ENCODE measurements at regions not wholly inside any gene's neighbourhood (a gene's known extent, or its start where the extent isn't known, plus 50 kb on each side); places are given as distances from the start of the nearest gene placed in this dataset.

DNA sequence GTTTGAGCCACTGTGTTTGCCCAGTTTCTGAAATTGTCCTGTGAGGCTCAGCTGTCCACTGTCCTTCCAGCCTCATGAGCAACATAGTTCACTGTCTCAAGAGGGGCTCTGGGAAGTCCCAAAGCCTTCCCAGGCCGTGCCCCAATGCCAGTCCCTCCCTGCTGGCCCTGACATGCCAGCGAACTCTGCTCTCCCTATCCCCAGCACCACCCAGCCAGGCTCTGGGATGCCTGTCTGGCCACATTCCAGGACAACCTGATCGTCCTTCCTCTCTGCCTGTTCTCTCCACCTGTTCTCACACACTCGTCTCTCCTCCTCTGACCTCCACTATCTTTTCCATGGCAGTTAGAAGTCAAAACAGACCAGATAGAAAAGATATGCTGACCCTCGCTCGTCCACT lies 278.0 kb upstream of the ID2 start (continued):
- TF ChIP-seq, protein P1, sequence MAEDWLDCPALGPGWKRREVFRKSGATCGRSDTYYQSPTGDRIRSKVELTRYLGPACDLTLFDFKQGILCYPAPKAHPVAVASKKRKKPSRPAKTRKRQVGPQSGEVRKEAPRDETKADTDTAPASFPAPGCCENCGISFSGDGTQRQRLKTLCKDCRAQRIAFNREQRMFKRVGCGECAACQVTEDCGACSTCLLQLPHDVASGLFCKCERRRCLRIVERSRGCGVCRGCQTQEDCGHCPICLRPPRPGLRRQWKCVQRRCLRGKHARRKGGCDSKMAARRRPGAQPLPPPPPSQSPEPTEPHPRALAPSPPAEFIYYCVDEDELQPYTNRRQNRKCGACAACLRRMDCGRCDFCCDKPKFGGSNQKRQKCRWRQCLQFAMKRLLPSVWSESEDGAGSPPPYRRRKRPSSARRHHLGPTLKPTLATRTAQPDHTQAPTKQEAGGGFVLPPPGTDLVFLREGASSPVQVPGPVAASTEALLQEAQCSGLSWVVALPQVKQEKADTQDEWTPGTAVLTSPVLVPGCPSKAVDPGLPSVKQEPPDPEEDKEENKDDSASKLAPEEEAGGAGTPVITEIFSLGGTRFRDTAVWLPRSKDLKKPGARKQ (CRISPR knock-in tag; IDR thresholded peaks at IDR 0.05): no peak
- no peak for TF ChIP-seq ELF2 (CRISPR knock-in tag; IDR thresholded peaks at IDR 0.05)

DNA sequence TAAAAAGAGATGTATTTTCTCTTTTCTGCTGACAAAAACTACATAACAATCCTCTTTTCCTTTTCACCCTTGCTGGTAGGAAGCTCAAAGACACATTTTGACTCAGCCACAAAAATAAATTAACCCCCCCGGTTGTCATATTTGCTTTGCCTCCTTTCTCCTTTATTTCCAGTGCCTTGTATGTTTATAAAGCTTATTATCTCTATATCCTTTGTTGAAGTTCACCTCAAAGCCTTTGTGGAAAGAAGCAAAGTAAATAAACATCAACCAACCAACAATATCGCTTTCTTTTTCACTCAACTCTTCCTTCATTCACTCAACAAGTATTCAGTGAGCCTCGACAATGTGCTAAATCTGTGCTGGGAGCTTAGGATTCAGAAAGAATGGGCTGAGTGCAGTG lies 276.5 kb upstream of the ID2 start:
- DNase-seq (ENCODE audit: extremely low read depth in 1 of 4, low spot score in 3 of 4): no peak
- H3K9ac ChIP-seq (ENCODE audit: insufficient read depth in 1 of 2, low read depth in 2 of 2, low read length in 2 of 2): no peak overlapping the region
- peaks cover 9 to 22% of the 10 kb centered on the region in 2 experiments; a peak in 4 of 5 replicates for H3K27me3 ChIP-seq (ENCODE audit: control insufficient read depth in 2 of 2, insufficient read depth in 2 of 2, low read length in 2 of 2)
- H3K4me2 ChIP-seq (ENCODE audit: insufficient read depth, low read length): no peak overlapping the region
- ChIA-PET CTCF (ENCODE audit: low intra/inter-chr PET ratio) (no interaction called here), POLR2A (interaction anchor here (0.6 to 2.0 kb wide), 2 partner anchors 8 to 10 kb away, joined by 3 to 7 read pairs; no protein-coding TSS in a partner anchor)
- H4K20me1 ChIP-seq (replicated peaks; ENCODE audit: control insufficient read depth, insufficient read depth, low read length): no peaks in the 10 kb centered on the region; the same call in 1 of the 2 replicates
- H3K4me1 ChIP-seq (replicated peaks in 1 of 2; ENCODE audit: control insufficient read depth in 2 of 2, insufficient read depth in 2 of 2, low read length in 2 of 2): no peaks in the 10 kb centered on the region
- no peak for FAIRE-seq
- no peak overlapping the region for H3K27ac ChIP-seq (ENCODE audit: extremely low read depth, low read depth, low read length)
- no TSS peak for BruUV-seq (replicated peaks)
- no peak overlapping the region for H2AFZ ChIP-seq (ENCODE audit: low read depth, low read length)
- WGBS (ENCODE audit: insufficient coverage, low coverage, missing lambda C conversion rate): 0% methylated on average over 3 of the region's 3 CpGs
- no peaks in the 10 kb centered on the region for H3K9me1 ChIP-seq (ENCODE audit: control insufficient read depth, insufficient read depth, low read length)
- intact Hi-C loops (cut with micrococcal nuclease): no loop called here
- H3K9me3 ChIP-seq (replicated peaks; ENCODE audit: control insufficient read depth, insufficient read depth, low read depth, low read length): no peaks in the 10 kb centered on the region
- in situ Hi-C loops (cut with MboI): no loop called here
- H3K36me3 ChIP-seq (ENCODE audit: control insufficient read depth, insufficient read depth, low read length): no peaks in the 10 kb centered on the region
- no peaks in the 10 kb centered on the region for H3K79me2 ChIP-seq (ENCODE audit: control insufficient read depth, insufficient read depth, low read length)
- no peak overlapping the region for H3K4me3 ChIP-seq
- ATAC-seq: no peak
- no peak for TF ChIP-seq ZNF143 (CRISPR knock-in tag; IDR thresholded peaks at IDR 0.05)
- TF ChIP-seq, protein P2, sequence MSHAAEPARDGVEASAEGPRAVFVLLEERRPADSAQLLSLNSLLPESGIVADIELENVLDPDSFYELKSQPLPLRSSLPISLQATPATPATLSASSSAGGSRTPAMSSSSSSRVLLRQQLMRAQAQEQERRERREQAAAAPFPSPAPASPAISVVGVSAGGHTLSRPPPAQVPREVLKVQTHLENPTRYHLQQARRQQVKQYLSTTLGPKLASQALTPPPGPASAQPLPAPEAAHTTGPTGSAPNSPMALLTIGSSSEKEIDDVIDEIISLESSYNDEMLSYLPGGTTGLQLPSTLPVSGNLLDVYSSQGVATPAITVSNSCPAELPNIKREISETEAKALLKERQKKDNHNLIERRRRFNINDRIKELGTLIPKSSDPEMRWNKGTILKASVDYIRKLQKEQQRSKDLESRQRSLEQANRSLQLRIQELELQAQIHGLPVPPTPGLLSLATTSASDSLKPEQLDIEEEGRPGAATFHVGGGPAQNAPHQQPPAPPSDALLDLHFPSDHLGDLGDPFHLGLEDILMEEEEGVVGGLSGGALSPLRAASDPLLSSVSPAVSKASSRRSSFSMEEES (CRISPR knock-in tag; IDR thresholded peaks at IDR 0.05): no peak
- TF ChIP-seq, protein P3, sequence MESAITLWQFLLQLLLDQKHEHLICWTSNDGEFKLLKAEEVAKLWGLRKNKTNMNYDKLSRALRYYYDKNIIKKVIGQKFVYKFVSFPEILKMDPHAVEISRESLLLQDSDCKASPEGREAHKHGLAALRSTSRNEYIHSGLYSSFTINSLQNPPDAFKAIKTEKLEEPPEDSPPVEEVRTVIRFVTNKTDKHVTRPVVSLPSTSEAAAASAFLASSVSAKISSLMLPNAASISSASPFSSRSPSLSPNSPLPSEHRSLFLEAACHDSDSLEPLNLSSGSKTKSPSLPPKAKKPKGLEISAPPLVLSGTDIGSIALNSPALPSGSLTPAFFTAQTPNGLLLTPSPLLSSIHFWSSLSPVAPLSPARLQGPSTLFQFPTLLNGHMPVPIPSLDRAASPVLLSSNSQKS (CRISPR knock-in tag; IDR thresholded peaks at IDR 0.05): no peak
- no peak for TF ChIP-seq ZNF444 (CRISPR knock-in tag; IDR thresholded peaks at IDR 0.05)
- TF ChIP-seq ZNF232 (CRISPR knock-in tag; IDR thresholded peaks at IDR 0.05): no peak
- no peak for TF ChIP-seq ZSCAN32 (CRISPR knock-in tag; IDR thresholded peaks at IDR 0.05)
- TF ChIP-seq BMI1 (IDR thresholded peaks at IDR 0.05; ENCODE audit: low read length): no peak
- no peak for TF ChIP-seq PHF8 (IDR thresholded peaks at IDR 0.05; ENCODE audit: borderline replicate concordance, low read length)
- TF ChIP-seq KDM5B (IDR thresholded peaks at IDR 0.05; ENCODE audit: insufficient replicate concordance, low read depth, low read length): no peak
- TF ChIP-seq ZNF830 (CRISPR knock-in tag; IDR thresholded peaks at IDR 0.05): no peak
- TF ChIP-seq, protein P4, sequence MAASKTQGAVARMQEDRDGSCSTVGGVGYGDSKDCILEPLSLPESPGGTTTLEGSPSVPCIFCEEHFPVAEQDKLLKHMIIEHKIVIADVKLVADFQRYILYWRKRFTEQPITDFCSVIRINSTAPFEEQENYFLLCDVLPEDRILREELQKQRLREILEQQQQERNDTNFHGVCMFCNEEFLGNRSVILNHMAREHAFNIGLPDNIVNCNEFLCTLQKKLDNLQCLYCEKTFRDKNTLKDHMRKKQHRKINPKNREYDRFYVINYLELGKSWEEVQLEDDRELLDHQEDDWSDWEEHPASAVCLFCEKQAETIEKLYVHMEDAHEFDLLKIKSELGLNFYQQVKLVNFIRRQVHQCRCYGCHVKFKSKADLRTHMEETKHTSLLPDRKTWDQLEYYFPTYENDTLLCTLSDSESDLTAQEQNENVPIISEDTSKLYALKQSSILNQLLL (CRISPR knock-in tag; IDR thresholded peaks at IDR 0.05; ENCODE audit: borderline replicate concordance): no peak
- no peak for TF ChIP-seq POU5F1 (IDR thresholded peaks at IDR 0.05; ENCODE audit: borderline replicate concordance, low read depth, low read length, partially characterized antibody)
- no peak for TF ChIP-seq HOXB6 (CRISPR knock-in tag; IDR thresholded peaks at IDR 0.05; ENCODE audit: borderline replicate concordance)
- no peak for TF ChIP-seq SMARCA4 (IDR thresholded peaks at IDR 0.05)
- TF ChIP-seq SMAD4 (CRISPR knock-in tag; conservative IDR thresholded peaks at IDR 0.05): no peak
- TF ChIP-seq ZNF165 (CRISPR knock-in tag; IDR thresholded peaks at IDR 0.05; ENCODE audit: borderline replicate concordance): no peak

Measured in K562 (cell line).